ENCODE measurements at regions not wholly inside any gene's neighbourhood (a gene's known extent, or its start where the extent isn't known, plus 50 kb on each side); places are given as distances from the start of the nearest gene placed in this dataset.

DNA sequence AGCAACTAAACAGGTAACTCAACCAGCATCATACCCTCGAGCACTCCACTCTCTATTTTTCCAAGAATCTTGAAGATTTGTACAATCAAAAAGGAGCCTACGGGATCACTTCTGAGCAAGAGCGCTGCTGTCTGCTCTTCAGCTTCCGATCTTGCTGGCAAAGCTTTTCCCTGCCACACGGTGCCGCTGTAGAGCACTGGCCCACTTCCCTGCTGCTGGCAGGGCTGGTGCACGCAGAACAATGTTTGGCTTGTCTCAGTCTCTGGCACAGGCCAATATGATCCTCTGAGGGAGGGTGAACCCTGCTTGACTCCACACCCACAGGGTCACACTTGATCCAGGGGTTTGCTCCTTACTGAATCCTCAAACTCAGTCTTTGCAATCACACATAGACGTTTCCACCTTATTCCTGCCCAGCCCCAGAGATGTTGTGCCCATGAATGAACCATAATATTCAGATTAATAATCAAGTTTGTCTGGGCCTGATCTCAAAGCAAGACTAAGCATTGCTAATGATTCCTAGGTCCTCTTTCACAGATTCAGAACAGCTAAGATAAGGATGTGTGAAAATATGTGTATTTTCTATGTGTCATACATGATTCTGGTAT, 536.6 kb downstream of the SOX6 start (continued):
- TF ChIP-seq, protein P1, sequence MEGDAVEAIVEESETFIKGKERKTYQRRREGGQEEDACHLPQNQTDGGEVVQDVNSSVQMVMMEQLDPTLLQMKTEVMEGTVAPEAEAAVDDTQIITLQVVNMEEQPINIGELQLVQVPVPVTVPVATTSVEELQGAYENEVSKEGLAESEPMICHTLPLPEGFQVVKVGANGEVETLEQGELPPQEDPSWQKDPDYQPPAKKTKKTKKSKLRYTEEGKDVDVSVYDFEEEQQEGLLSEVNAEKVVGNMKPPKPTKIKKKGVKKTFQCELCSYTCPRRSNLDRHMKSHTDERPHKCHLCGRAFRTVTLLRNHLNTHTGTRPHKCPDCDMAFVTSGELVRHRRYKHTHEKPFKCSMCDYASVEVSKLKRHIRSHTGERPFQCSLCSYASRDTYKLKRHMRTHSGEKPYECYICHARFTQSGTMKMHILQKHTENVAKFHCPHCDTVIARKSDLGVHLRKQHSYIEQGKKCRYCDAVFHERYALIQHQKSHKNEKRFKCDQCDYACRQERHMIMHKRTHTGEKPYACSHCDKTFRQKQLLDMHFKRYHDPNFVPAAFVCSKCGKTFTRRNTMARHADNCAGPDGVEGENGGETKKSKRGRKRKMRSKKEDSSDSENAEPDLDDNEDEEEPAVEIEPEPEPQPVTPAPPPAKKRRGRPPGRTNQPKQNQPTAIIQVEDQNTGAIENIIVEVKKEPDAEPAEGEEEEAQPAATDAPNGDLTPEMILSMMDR (CRISPR knock-in tag; IDR thresholded peaks at IDR 0.05), result peak; percentile 94
- TF ChIP-seq NR2F2 (IDR thresholded peaks at IDR 0.05; ENCODE audit: borderline replicate concordance, low read depth) (no peak), ZNF253 (CRISPR knock-in tag; IDR thresholded peaks at IDR 0.05; ENCODE audit: borderline replicate concordance) (no peak), ETV6 (CRISPR knock-in tag; conservative IDR thresholded peaks at IDR 0.05) (no peak), AHR (CRISPR knock-in tag; IDR thresholded peaks at IDR 0.05) (no peak), ZNF678 (CRISPR knock-in tag; IDR thresholded peaks at IDR 0.05) (no peak), ZNF543 (CRISPR knock-in tag; IDR thresholded peaks at IDR 0.05) (no peak), ARHGAP35 (CRISPR knock-in tag; IDR thresholded peaks at IDR 0.05; ENCODE audit: borderline replicate concordance) (no peak), ZNF136 (CRISPR knock-in tag; IDR thresholded peaks at IDR 0.05; ENCODE audit: low read depth) (no peak), GZF1 (CRISPR knock-in tag; IDR thresholded peaks at IDR 0.05) (no peak), HOXA5 (CRISPR knock-in tag; IDR thresholded peaks at IDR 0.05) (no peak), HMG20A (CRISPR knock-in tag; IDR thresholded peaks at IDR 0.05; ENCODE audit: borderline replicate concordance) (no peak), POLR2A (IDR thresholded peaks at IDR 0.05; ENCODE audit: insufficient read depth in 1 of 2, low read depth in 2 of 2, low read length in 2 of 2) (no peak), MIER3 (CRISPR knock-in tag; IDR thresholded peaks at IDR 0.05; ENCODE audit: borderline replicate concordance) (0 out of 2 replicates have a peak, but pooled peaks have one; percentile 26), FOXJ3 (CRISPR knock-in tag; IDR thresholded peaks at IDR 0.05; ENCODE audit: borderline replicate concordance) (no peak), SMARCC2 (IDR thresholded peaks at IDR 0.05) (no peak), MYC (CRISPR knock-in tag; IDR thresholded peaks at IDR 0.05; ENCODE audit: borderline replicate concordance) (no peak), FOXK2 (IDR thresholded peaks at IDR 0.05) (no peak), ZNF562 (CRISPR knock-in tag; IDR thresholded peaks at IDR 0.05; ENCODE audit: borderline replicate concordance) (no peak)
- TF ChIP-seq, protein P2, sequence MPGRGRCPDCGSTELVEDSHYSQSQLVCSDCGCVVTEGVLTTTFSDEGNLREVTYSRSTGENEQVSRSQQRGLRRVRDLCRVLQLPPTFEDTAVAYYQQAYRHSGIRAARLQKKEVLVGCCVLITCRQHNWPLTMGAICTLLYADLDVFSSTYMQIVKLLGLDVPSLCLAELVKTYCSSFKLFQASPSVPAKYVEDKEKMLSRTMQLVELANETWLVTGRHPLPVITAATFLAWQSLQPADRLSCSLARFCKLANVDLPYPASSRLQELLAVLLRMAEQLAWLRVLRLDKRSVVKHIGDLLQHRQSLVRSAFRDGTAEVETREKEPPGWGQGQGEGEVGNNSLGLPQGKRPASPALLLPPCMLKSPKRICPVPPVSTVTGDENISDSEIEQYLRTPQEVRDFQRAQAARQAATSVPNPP (CRISPR knock-in tag; IDR thresholded peaks at IDR 0.05), result no peak
- TF ChIP-seq, protein P3, sequence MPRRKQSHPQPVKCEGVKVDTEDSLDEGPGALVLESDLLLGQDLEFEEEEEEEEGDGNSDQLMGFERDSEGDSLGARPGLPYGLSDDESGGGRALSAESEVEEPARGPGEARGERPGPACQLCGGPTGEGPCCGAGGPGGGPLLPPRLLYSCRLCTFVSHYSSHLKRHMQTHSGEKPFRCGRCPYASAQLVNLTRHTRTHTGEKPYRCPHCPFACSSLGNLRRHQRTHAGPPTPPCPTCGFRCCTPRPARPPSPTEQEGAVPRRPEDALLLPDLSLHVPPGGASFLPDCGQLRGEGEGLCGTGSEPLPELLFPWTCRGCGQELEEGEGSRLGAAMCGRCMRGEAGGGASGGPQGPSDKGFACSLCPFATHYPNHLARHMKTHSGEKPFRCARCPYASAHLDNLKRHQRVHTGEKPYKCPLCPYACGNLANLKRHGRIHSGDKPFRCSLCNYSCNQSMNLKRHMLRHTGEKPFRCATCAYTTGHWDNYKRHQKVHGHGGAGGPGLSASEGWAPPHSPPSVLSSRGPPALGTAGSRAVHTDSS (CRISPR knock-in tag; conservative IDR thresholded peaks at IDR 0.05), result no peak
- TF ChIP-seq, protein P4, sequence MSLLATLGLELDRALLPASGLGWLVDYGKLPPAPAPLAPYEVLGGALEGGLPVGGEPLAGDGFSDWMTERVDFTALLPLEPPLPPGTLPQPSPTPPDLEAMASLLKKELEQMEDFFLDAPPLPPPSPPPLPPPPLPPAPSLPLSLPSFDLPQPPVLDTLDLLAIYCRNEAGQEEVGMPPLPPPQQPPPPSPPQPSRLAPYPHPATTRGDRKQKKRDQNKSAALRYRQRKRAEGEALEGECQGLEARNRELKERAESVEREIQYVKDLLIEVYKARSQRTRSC (CRISPR knock-in tag; IDR thresholded peaks at IDR 0.05; ENCODE audit: low read depth), result no peak
- TF ChIP-seq, protein P5, sequence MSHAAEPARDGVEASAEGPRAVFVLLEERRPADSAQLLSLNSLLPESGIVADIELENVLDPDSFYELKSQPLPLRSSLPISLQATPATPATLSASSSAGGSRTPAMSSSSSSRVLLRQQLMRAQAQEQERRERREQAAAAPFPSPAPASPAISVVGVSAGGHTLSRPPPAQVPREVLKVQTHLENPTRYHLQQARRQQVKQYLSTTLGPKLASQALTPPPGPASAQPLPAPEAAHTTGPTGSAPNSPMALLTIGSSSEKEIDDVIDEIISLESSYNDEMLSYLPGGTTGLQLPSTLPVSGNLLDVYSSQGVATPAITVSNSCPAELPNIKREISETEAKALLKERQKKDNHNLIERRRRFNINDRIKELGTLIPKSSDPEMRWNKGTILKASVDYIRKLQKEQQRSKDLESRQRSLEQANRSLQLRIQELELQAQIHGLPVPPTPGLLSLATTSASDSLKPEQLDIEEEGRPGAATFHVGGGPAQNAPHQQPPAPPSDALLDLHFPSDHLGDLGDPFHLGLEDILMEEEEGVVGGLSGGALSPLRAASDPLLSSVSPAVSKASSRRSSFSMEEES (CRISPR knock-in tag; IDR thresholded peaks at IDR 0.05), result no peak
